ENCODE measurements at regions not wholly inside any gene's neighbourhood (a gene's known extent, or its start where the extent isn't known, plus 50 kb on each side); places are given as distances from the start of the nearest gene placed in this dataset.
A peak's percentile ranks its signal among the peaks of the same experiment; 100 is the strongest.
"Not testable (repeated sequence)": the region's sequence is repeated elsewhere in the genome, so short reads cannot be mapped to it uniquely, and the experiment has no call there.

DNA sequence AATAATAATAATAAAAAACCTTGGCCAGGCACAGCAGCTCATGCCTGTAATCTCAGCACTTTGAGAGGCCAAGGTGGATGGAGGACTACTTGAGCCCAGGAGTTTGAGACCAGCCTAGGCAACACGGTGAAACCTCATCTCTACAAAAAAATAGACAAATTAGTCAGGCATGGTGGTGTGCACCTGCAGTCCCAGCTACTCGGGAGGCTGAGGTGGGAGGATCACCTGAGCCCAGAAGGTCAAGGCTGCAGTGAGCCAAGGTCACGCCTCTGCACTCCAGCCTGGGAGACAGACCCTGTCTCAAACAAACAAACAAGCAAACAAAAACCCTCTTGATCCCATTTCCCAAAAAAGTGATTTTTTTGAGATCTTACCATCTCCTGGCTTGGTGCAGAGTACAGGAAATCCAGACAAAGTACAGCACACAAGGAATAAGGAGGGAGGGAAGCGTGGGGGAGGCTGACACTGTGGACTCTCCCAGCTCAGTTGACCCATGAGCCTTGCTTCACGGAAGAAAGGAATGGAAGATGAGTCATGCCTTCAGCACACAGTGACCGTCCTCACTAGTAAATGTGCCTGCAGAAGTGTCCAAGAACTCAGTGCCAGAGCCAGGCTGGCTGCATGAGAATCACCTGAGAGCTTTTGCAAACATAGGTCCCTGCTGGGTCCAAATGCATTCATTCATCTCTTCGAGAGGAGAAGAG lies 136.9 kb downstream of the OTOP1 start:
- not testable (repeated sequence) for H3K4me3 ChIP-seq; H3K4me1 ChIP-seq; H3K36me3 ChIP-seq; H3K27ac ChIP-seq; H3K27me3 ChIP-seq; DNase-seq (ENCODE audit: low spot score); H3K9me3 ChIP-seq

- H3K4me3 ChIP-seq; H3K4me1 ChIP-seq; H3K27me3 ChIP-seq; H3K9me3 ChIP-seq; DNase-seq (ENCODE audit: low spot score); H3K27ac ChIP-seq; H3K36me3 ChIP-seq: not testable (repeated sequence)
Observed at GRCh38 chr4:4090720-4091119, 136.0 kb downstream of the OTOP1 start.

- not testable (repeated sequence) for H3K27ac ChIP-seq; H3K27me3 ChIP-seq; H3K9me3 ChIP-seq; H3K4me3 ChIP-seq; H3K4me1 ChIP-seq; DNase-seq (ENCODE audit: low spot score); H3K36me3 ChIP-seq
Observed at GRCh38 chr4:4092159-4092558, 134.6 kb downstream of the OTOP1 start.

DNA sequence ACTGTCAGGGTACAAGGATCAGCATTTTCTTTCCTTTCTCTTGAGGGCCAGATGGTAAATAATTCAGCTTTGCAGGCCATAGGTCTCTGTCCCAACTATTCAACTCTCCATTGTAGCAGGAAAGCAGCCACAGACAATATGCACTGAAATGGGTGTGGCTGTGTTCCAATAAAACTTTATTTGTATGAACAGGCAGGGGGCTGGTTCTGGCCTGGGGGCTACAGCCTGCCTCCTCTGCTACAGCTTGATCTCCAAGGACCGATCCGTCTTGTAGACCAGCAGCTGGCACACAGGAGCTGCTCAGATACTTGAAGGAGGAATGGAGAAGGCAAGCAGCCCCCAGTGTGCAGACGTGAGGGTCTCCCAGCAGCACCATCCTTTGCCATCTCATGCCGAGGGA lies 127.1 kb downstream of the OTOP1 start:
- not testable (repeated sequence) for DNase-seq (ENCODE audit: low spot score); H3K36me3 ChIP-seq; H3K4me3 ChIP-seq; H3K27me3 ChIP-seq; H3K4me1 ChIP-seq; H3K9me3 ChIP-seq; H3K27ac ChIP-seq

GRCh38 chr4:4106923-4107322 lies 119.8 kb downstream of the OTOP1 start:
- H3K4me1 ChIP-seq; DNase-seq (ENCODE audit: low spot score); H3K27ac ChIP-seq; H3K9me3 ChIP-seq; H3K36me3 ChIP-seq; H3K27me3 ChIP-seq: not testable (repeated sequence)
- H3K4me3 ChIP-seq, result peak overlapping the region; percentile 31 to 48

DNA sequence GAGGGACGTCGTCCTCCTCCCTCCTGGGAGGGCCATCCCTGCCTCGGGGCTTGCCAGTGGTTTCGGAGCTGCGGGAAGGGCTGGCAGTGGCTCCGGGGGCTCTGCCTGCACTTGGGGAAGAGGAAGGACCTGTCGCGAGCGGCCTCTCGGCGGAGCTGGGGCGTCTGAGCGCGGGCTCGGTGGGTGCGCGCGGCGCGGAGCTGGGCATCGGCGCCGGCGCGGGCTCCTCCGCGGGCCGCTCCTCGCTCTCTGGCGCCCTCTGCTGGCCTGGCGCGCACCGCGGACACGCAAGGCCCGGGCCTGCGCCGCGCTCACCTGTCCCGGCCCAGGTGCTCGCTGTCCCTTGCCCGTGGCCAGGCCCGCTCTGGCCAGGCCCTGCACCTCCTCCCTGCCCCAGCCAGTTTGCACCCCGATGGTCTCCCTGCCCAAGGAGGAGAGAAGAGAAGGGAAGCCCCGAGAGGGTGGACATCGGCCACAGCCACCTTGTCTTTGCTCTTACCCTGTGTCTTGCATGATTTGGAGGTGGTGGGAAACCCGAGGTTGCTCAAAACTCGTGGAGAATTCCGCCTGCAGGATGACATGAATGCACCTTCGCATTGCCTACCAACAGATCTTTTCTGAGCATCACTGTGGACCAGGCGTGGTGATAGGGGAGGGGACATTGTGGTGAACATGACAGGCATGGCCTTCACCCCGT lies 119.2 kb downstream of the OTOP1 start:
- H3K9me3 ChIP-seq; H3K27me3 ChIP-seq; H3K27ac ChIP-seq; DNase-seq (ENCODE audit: low spot score); H3K4me1 ChIP-seq; H3K36me3 ChIP-seq: not testable (repeated sequence)
- peak overlapping the region; percentile 31 to 48 for H3K4me3 ChIP-seq
- TF ChIP-seq CTCF (IDR thresholded peaks at IDR 0.05), result peak; percentile 85 to 90

DNA sequence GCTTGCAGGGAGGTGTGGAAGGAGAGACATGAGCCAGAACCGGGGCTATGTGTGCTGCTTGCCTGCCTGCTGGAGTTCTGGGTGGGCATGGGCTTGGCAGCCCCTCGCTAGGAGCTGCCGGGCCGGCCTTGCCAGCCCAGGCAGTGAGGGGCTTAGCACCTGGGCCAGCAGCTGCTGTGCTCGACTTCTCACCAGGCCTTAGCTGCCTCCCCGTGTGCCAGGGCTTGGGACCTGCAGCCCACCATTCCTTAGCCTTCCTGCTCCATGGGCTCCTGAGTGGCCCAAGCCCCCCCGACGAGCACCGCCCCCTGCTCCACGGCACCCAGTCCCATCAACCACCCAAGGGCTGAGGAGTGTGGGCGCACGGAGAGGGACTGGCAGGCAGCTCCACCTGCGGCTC lies 111.3 kb downstream of the OTOP1 start:
- not testable (repeated sequence) for H3K4me1 ChIP-seq; H3K4me3 ChIP-seq; H3K27ac ChIP-seq; H3K36me3 ChIP-seq; H3K27me3 ChIP-seq; H3K9me3 ChIP-seq; DNase-seq (ENCODE audit: low spot score)

DNA sequence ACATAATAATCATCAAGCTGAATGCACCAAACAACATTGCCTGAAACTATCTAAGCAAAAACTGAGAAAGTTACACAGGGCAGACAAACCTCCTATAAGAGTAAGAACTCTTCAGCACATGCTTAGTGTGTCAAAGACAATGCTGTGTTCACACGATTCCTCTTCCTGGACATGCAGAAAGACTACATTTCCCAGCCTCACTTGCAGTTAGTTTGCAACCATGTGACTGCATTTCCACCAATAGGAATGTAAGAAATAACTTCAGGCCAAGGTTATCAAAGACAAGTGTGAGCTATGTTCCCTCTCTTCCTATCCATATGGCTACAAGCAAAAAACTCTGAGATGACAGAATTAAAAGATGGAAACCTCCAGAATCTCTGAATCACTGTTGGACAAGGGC lies 109.8 kb downstream of the OTOP1 start:
- not testable (repeated sequence) for H3K27ac ChIP-seq; H3K9me3 ChIP-seq; H3K27me3 ChIP-seq; H3K36me3 ChIP-seq; DNase-seq (ENCODE audit: low spot score); H3K4me3 ChIP-seq; H3K4me1 ChIP-seq

DNA sequence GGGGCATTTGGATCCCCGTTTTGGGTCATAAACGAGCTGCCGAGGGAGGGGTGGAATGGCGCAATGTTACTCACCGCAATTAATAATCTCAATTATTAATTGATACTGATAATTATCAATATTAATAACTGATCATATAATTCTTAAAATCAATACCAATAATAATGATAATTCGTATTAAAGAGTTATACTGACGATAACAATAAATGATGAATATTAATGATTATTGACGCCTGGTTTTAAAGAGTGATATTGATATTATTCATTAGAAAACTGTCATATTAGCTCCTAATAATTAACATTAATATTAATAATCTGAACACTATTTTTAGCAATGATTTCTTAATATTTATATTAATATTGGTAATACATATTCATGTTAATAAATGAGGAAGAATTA lies 92.4 kb downstream of the OTOP1 start:
- not testable (repeated sequence) for H3K27ac ChIP-seq; H3K9me3 ChIP-seq; DNase-seq (ENCODE audit: low spot score); H3K27me3 ChIP-seq; H3K36me3 ChIP-seq; H3K4me3 ChIP-seq; H3K4me1 ChIP-seq

DNA sequence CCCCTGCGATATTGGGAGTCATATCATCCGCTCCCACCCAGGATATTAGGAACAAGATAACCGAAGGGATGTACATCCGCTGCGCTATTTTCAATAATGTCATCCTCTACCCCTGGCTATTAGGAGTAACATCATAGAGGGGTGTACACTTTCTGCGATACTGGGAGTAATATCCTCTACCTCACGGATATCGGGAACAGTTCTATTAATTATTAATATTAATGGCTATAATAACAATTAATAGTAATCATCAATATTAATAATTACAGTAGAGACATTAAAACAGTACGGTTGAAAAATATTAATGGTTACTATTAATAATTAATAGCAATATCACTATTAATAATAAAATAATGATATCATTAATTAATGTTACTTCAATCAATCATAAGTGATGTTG lies 90.1 kb downstream of the OTOP1 start:
- not testable (repeated sequence) for DNase-seq (ENCODE audit: low spot score); H3K9me3 ChIP-seq; H3K27ac ChIP-seq; H3K4me3 ChIP-seq; H3K4me1 ChIP-seq; H3K27me3 ChIP-seq; H3K36me3 ChIP-seq

All from right atrium auricular region (tissue), 2 donors.